Astrocyte (in vitro differentiated cells and primary cell): ENCODE measurements at regions not wholly inside any gene's neighbourhood (a gene's known extent, or its start where the extent isn't known, plus 50 kb on each side); places are given as distances from the start of the nearest gene placed in this dataset.

Source experiments
- EZH2 ChIP-seq: IDR thresholded peaks from 2 replicates; pipeline ENCODE4 v1.6.1; 2012; ENCODE audit warnings: mild to moderate bottlenecking, low read length, inconsistent platforms; ENCODE audit not compliant: insufficient read depth
- TF ChIP-seq, protein P1 (sequence below): IDR thresholded peaks from 2 replicates; pipeline ENCODE4 v1.5.1; 2011; ENCODE audit warnings: low read depth, mild to moderate bottlenecking, inconsistent platforms, low read length, moderate library complexity; ENCODE audit not compliant: insufficient read depth

DNA sequence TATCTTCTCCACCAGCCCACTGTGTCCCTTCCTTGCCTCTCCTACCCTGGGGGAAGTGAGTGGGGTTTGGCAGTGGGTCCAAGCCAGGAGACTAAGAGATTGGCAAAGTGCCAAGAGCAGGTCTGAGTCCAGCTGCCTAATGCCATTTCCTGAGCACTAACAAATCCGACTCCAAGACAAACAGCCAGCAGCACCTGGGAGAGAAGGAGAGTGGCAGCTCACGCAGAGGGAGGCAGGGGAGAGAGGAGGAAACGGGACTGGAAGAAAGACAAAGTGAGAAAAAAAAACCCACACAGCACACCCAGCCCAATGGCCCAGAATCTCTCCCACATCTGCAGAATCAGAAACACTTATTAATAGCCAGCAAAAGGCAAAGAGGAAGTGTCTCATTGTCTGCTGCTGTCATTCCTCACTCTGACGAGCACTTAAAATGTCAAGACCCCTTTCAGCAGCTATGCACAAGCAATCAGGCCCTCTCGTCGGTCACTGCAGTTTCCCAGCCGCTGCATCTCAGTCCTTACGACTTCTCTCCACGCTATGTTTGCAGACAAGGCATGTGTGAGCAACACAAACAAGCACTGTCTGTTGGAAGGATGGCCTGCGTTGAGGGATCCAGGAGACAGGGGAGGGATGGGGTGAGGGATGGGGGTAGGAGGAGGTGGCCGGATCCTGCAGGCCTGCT lies 558.4 kb upstream of the CADM1 start:
- TF ChIP-seq, protein P1, sequence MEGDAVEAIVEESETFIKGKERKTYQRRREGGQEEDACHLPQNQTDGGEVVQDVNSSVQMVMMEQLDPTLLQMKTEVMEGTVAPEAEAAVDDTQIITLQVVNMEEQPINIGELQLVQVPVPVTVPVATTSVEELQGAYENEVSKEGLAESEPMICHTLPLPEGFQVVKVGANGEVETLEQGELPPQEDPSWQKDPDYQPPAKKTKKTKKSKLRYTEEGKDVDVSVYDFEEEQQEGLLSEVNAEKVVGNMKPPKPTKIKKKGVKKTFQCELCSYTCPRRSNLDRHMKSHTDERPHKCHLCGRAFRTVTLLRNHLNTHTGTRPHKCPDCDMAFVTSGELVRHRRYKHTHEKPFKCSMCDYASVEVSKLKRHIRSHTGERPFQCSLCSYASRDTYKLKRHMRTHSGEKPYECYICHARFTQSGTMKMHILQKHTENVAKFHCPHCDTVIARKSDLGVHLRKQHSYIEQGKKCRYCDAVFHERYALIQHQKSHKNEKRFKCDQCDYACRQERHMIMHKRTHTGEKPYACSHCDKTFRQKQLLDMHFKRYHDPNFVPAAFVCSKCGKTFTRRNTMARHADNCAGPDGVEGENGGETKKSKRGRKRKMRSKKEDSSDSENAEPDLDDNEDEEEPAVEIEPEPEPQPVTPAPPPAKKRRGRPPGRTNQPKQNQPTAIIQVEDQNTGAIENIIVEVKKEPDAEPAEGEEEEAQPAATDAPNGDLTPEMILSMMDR, result no peak
- TF ChIP-seq EZH2, result no peak
